Neuronal stem cell (in vitro differentiated cells): ENCODE measurements at regions not wholly inside any gene's neighbourhood (a gene's known extent, or its start where the extent isn't known, plus 50 kb on each side); places are given as distances from the start of the nearest gene placed in this dataset.
"Not testable (repeated sequence)": the region's sequence is repeated elsewhere in the genome, so short reads cannot be mapped to it uniquely, and the experiment has no call there.

Source experiments
- DNase-seq: peaks from one replicate; pipeline ENCODE4 v3.0.0-alpha.2; 2013; ENCODE audit warnings: low spot score
- H2AFZ ChIP-seq: one replicate; pipeline ENCODE4 v1.6.1; 2013; ENCODE audit warnings: mild to moderate bottlenecking, low read length, inconsistent platforms
- H2AK5ac ChIP-seq: 2 replicates; pipeline ENCODE4 v1.6.1; 2013; ENCODE audit warnings: low read depth, mild to moderate bottlenecking, inconsistent platforms, low read length, moderate library complexity, mixed read lengths
- H2BK120ac ChIP-seq: 2 replicates; pipeline ENCODE4 v1.6.1; 2013; ENCODE audit warnings: low read depth, mild to moderate bottlenecking, inconsistent platforms, low read length, moderate library complexity, mixed read lengths
- H2BK12ac ChIP-seq: one replicate; pipeline ENCODE4 v1.6.1; 2013; ENCODE audit warnings: low read length, inconsistent platforms
- H2BK15ac ChIP-seq: 2 replicates; pipeline ENCODE4 v1.6.1; 2013; ENCODE audit warnings: mild to moderate bottlenecking, low read length, inconsistent platforms, mixed read lengths
- H2BK5ac ChIP-seq: one replicate; pipeline ENCODE4 v1.6.1; 2013; ENCODE audit warnings: inconsistent platforms, mild to moderate bottlenecking, low read length, moderate library complexity
- H3K14ac ChIP-seq: one replicate; pipeline ENCODE4 v1.6.1; 2013; ENCODE audit warnings: low read length, inconsistent platforms
- H3K18ac ChIP-seq: 2 replicates; pipeline ENCODE4 v1.6.1; 2013; ENCODE audit warnings: low read length, inconsistent platforms
- H3K23ac ChIP-seq: 2 replicates; pipeline ENCODE4 v1.6.1; 2013; ENCODE audit warnings: low read depth, mild to moderate bottlenecking, mixed read lengths, low read length, inconsistent platforms; ENCODE audit not compliant: poor library complexity
- H3K27ac ChIP-seq: replicated peaks from 3 replicates; pipeline ENCODE4 v1.5.1; 2013; ENCODE audit warnings: low read length, inconsistent platforms
- H3K27me3 ChIP-seq, 3 experiments: 2 replicates each; pipeline ENCODE4 v1.6.1; 2013; ENCODE audit warnings: low read length in 3 of 3, mild to moderate bottlenecking in 2 of 3, inconsistent platforms in 1 of 3, low read depth in 1 of 3, mixed read lengths in 1 of 3, moderate library complexity in 1 of 3; ENCODE audit not compliant: control insufficient read depth in 3 of 3, insufficient read depth in 3 of 3
- H3K36me3 ChIP-seq, 2 donors: replicated peaks in 1 of 2; 2 replicates each; pipeline ENCODE4 v1.6.1; 2013; ENCODE audit warnings: low read length in 2 of 2; ENCODE audit not compliant: control insufficient read depth in 2 of 2, insufficient read depth in 2 of 2
- H3K4ac ChIP-seq: 2 replicates; pipeline ENCODE4 v1.6.1; 2013; ENCODE audit warnings: inconsistent platforms, mild to moderate bottlenecking, low read length, moderate library complexity
- H3K4me1 ChIP-seq, 2 donors: 1 replicate in 1 of 2; 2 replicates in 1 of 2; pipeline ENCODE4 v1.6.1; 2013; ENCODE audit warnings: low read length in 2 of 2, low read depth in 1 of 2; ENCODE audit not compliant: control insufficient read depth in 2 of 2, insufficient read depth in 1 of 2
- H3K4me2 ChIP-seq: one replicate; pipeline ENCODE4 v1.6.1; 2013; ENCODE audit warnings: mild to moderate bottlenecking, low read length, inconsistent platforms; ENCODE audit not compliant: insufficient read depth, poor library complexity, severe bottlenecking
- H3K4me3 ChIP-seq, 2 donors: 2 replicates each; pipeline ENCODE4 v1.5.1; 2013; ENCODE audit warnings: low read length in 2 of 2, mild to moderate bottlenecking in 2 of 2, inconsistent platforms in 1 of 2, moderate library complexity in 1 of 2
- H3K79me1 ChIP-seq: one replicate; pipeline ENCODE4 v1.6.1; 2013; ENCODE audit warnings: low read depth, mild to moderate bottlenecking, inconsistent platforms, low read length, moderate library complexity
- H3K9ac ChIP-seq: one replicate; pipeline ENCODE4 v1.6.1; 2013; ENCODE audit warnings: mild to moderate bottlenecking, low read depth, low read length, inconsistent platforms; ENCODE audit not compliant: poor library complexity
- H3K9me3 ChIP-seq, 2 donors: replicated peaks in 1 of 2; 2 replicates each; pipeline versions ENCODE3 to v1.6.1; 2013; ENCODE audit warnings: low read length in 2 of 2, mild to moderate bottlenecking in 2 of 2, inconsistent platforms in 1 of 2, low read depth in 1 of 2, mixed read lengths in 1 of 2, moderate library complexity in 1 of 2; ENCODE audit not compliant: control insufficient read depth in 2 of 2, insufficient read depth in 1 of 2
- H4K8ac ChIP-seq: one replicate; pipeline ENCODE4 v1.6.1; 2013; ENCODE audit warnings: low read depth, mild to moderate bottlenecking, inconsistent platforms, low read length, moderate library complexity
- H4K91ac ChIP-seq: one replicate; pipeline ENCODE4 v1.6.1; 2013; ENCODE audit warnings: low read length, low read depth, mild to moderate bottlenecking, inconsistent platforms; ENCODE audit not compliant: poor library complexity
- WGBS, 2 donors: extraction: QIAGEN DNeasy Blood & Tissue Kit; methylation state at CpG; one replicate each; pipeline ENCODE4 v1.1.7; 2013; ENCODE audit warnings: missing lambda C conversion rate in 2 of 2, mixed read lengths in 1 of 2; ENCODE audit not compliant: insufficient read length in 2 of 2, insufficient replicate concordance in 1 of 2; ENCODE audit errors: extremely low coverage in 2 of 2; 5-methylcytosine and 5-hydroxymethylcytosine counted together

DNA sequence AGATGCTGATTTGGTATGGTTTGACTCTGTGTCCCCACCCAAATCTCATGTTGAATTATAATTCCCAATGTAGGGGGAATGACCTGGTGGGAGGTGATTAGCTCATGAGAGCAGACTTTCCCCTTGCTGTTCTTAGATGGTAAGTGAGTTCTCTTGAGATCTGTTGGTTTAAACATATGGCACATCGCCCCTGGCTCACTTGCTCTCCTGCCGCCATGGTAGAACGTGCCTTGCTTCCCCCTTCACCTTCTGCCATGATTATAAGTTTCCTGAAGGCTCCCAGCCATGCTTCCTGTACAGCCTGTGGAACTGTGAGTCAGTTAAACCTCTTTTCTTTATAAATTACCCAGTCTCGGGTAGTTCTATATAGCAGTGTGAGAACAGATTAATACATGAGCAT is 2930.2 kb upstream of the OR11H1 start:
- not testable (repeated sequence) for H4K91ac ChIP-seq, DNase-seq, H2BK12ac ChIP-seq, H3K9ac ChIP-seq, H2BK120ac ChIP-seq, H2BK15ac ChIP-seq, H3K4me2 ChIP-seq, H3K36me3 ChIP-seq, H2BK5ac ChIP-seq, H3K14ac ChIP-seq, H3K23ac ChIP-seq, H3K27ac ChIP-seq, H3K4ac ChIP-seq, H3K18ac ChIP-seq, H3K27me3 ChIP-seq, H4K8ac ChIP-seq, H3K4me3 ChIP-seq, H3K79me1 ChIP-seq, H2AFZ ChIP-seq, H2AK5ac ChIP-seq, H3K4me1 ChIP-seq
- peaks cover 0 to 11% of the 10 kb centered on the region in 2 donors for H3K9me3 ChIP-seq
- no CpG with 5 or more reads among the region's 4 CpGs for WGBS, 2 donors

DNA sequence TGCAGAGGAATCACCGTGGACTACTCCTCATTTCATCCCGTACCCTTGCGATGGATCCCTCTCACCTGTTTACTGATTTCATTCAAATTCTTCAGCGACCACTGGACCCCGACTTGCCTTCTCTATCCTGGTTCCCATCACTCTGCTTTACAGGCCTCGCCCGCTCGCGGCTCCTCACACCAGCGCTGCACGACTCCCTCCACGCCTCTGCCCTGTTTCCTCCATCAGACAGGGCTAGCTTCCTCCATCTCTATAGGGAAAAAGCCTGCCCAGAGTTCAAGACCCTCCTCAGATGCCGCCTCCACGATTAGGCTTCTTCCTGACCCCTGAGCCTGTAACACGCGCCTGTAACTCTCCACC is 2926.5 kb upstream of the OR11H1 start:
- H2AK5ac ChIP-seq, H3K36me3 ChIP-seq, H3K27ac ChIP-seq, H2BK5ac ChIP-seq, H2BK15ac ChIP-seq, H3K79me1 ChIP-seq, H3K23ac ChIP-seq, H3K14ac ChIP-seq, H3K4ac ChIP-seq, H3K9ac ChIP-seq, H2BK12ac ChIP-seq, H4K91ac ChIP-seq, H2AFZ ChIP-seq, H3K18ac ChIP-seq, H2BK120ac ChIP-seq, H3K27me3 ChIP-seq, DNase-seq, H3K9me3 ChIP-seq, H3K4me1 ChIP-seq, H3K4me2 ChIP-seq, H4K8ac ChIP-seq: not testable (repeated sequence)
- no CpG with 5 or more reads among the region's 16 CpGs for WGBS, 2 donors
- peak overlapping the region in 1 of 2 donors; percentile 20 for H3K4me3 ChIP-seq

DNA sequence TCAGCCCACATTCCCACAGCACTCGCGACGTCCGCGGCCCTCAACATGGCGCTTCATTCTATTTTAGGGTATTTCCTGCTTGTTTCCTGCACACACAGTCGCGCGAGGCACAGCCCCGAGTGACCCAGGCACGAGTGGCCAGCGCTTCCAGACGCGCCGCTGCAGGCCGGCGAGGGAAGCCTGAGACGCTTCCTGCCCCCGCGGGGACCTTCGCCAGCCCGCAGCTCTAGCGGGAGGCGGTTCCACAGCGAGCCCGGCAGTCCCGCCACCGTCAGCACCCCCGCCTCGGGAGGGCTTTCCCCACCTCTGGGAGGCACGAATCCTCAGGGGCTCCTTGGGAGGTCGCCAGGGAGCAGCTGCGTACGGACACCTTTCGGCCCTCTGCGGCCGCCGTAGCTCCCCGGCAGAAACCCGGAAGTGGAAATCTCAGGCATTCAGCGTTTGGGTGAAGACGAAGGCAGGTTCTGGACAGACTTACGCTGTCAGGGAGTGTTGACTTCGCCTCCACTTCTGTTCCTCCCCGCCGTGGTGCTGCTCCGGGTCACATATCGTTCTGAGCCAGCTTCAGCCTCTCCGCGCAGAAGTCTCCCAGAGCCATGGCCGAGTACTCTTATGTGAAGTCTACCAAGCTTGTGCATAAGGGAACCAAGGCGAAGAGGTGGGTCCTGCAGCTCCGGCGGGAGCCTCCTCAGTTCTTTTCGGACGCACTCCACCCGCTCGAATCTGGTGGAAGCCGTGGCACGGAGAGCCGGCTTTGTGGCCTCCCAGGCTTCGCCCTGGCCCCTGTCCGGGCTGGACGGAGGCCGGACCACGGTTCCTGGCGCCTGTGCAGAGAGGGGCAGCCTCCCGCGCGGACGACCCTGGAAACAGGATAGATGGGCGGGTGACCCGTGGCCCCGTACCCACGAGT is 2925.9 kb upstream of the OR11H1 start:
- no peak overlapping the region for H2BK5ac ChIP-seq
- no peak overlapping the region for H2AK5ac ChIP-seq
- H3K4me3 ChIP-seq = peak overlapping the region in 1 of 2 donors; percentile 65
- H4K8ac ChIP-seq = no peak overlapping the region
- no peaks in the 10 kb centered on the region for H3K36me3 ChIP-seq
- WGBS, 2 donors = no CpG with 5 or more reads among the region's 75 CpGs
- H2BK120ac ChIP-seq = no peak overlapping the region
- no peak overlapping the region for H2AFZ ChIP-seq
- H3K14ac ChIP-seq = peak overlapping the region; percentile 8
- DNase-seq = no peak
- no peak overlapping the region for H3K9ac ChIP-seq
- no peaks in the 10 kb centered on the region for H3K27me3 ChIP-seq
- H3K79me1 ChIP-seq = no peaks in the 10 kb centered on the region
- peaks cover 0 to 8% of the 10 kb centered on the region in 2 donors for H3K9me3 ChIP-seq
- no peak overlapping the region for H2BK12ac ChIP-seq
- no peak overlapping the region for H3K4ac ChIP-seq
- H3K4me1 ChIP-seq = no peaks in the 10 kb centered on the region
- no peak overlapping the region for H4K91ac ChIP-seq
- no peak overlapping the region for H2BK15ac ChIP-seq
- no peak overlapping the region for H3K4me2 ChIP-seq
- H3K27ac ChIP-seq = no peak overlapping the region
- peak overlapping the region; percentile 80 for H3K23ac ChIP-seq
- no peak overlapping the region for H3K18ac ChIP-seq

DNA sequence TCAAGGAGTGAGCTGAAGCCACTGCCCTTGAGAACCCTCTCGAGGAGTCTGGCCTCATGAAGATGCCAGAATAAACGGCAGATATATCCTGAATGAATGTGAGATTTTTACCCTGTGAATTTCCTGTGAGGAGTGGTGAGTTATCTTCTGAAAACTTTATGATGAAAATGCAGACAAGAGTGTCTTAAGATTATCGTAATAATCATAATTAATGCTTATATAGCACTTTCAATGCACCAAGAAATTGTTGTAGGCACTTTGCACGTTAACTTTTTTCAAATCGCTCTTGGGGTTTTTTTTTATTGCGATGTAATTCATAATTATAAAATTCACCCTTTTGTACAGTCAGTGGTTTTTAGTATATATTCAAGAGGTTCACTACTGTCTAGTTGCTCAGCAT is 2924.6 kb upstream of the OR11H1 start:
- H3K36me3 ChIP-seq, H3K4me3 ChIP-seq, H3K27me3 ChIP-seq, H2BK120ac ChIP-seq, H3K4ac ChIP-seq, H2AK5ac ChIP-seq, H3K18ac ChIP-seq, H2AFZ ChIP-seq, H4K91ac ChIP-seq, H3K9ac ChIP-seq, H3K4me2 ChIP-seq, H2BK12ac ChIP-seq, H3K79me1 ChIP-seq, H3K9me3 ChIP-seq, H3K4me1 ChIP-seq, DNase-seq, H2BK5ac ChIP-seq, H3K23ac ChIP-seq, H3K27ac ChIP-seq, H2BK15ac ChIP-seq, H3K14ac ChIP-seq, H4K8ac ChIP-seq: not testable (repeated sequence)
- WGBS, 2 donors = no CpG with 5 or more reads among the region's 6 CpGs
